GM19468 (cell line): ENCODE measurements at regions not wholly inside any gene's neighbourhood (a gene's known extent, or its start where the extent isn't known, plus 50 kb on each side); places are given as distances from the start of the nearest gene placed in this dataset.

ENCODE experiments used
- ATAC-seq: cut with Tn5 transposase; IDR thresholded peaks from one replicate; pipeline ENCODE4 v1.9.1; 2021; ENCODE audit warnings: mild to moderate bottlenecking, moderate library complexity, moderate number of reproducible peaks; ENCODE audit not compliant: unreplicated experiment; ENCODE audit errors: extremely low read depth

DNA sequence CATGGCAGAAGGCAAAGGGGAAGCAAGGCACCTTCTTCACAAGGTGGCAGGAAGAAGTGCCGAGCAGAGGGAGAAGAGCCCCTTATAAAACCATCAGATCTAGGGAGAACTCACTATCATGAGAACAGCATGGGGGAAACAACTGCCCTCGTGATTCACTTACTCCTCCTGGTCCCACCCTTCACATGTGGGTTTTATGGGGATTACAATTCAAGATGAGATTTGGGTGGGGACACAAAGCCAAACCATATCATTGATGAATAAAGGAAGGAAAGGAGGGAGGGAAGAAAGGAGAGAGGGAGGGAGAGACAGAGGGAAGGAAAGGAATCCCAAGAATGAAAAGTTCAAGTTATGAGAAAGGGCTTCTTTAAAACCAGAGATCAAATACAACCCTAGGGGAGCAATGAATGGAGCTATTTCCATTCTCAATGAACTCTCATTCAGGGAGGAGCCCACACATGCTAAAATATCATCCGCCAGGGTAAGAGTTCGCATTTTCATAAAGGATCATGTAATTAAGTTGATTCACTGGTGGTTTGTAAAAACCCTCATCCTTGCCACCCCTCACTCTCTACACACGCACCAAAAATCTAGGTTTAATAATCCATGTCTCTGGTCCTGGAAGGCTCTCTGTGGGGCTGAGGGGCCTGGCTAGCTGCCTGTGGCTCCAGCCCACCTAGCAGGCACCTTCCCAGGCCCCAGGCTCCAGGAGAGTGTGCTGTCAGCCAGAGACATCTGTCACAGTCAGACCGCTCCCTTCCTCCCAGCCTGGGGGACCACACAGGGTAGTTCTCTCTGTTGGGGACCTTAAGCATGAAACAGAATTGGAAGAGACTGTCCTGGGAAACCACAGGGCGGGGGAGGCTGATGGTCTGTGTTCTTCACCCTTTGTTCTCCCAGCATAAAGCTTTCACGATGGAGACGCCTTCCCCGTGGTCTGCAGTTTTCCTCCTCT is 94.0 kb downstream of the CCDC185 start:
- no peak for ATAC-seq

DNA sequence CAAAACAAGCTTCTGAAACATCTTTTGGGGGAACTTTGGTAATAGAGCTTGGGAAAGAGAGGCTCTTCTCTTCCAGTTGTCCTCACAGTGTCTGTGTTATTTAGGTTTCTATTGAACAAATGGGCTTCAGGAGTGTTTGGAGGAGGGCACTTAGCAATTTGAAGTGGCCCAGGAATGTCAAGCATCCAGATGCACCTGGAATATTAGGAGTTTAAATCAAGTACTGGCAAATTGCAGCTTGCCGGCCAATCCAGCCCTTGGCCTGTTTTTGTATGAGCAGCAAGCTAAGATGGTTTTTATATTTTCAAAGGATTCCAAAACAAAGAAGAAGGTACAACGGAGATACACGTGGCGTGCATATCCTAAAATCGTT is 94.7 kb downstream of the CCDC185 start:
- ATAC-seq = no peak

DNA sequence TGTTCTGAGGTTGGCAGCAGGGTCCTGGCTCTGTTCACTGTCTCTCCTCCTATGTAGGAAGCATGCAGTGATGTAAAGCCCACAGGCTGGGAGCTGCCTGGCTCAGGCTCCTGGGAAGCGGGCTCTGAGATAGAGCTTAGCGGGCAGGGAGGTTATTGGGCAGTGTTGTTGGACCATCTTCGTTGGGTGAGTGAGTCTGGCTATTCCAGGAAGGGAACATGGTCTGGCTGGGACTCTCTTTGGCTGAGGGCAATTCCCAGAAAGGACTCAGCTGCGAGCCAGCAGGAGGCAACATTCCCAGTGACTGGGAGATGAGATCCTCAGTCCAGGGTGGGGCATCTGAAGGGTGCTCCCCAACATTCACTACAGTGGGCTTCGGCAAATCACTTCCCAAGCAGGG is 96.2 kb downstream of the CCDC185 start:
- no peak for ATAC-seq

DNA sequence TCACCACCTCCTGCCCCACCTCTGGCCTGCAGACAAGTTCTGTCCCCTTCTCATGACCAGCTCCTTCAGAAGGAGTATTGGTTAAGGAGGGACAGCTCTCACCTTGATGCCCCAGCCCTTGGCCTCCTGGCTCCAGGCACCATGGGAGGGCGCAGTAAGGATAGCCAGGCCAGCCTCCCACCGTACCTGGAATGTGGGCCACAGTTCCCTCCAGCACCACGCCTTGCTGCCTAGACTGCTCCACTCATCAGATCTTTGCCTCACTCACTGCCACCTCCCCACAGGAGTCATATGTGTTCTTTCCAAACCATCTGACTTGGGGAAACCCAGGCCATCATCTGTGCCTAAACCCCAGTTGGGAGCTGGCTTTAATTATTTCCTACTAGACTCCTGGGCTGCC is 97.0 kb downstream of the CCDC185 start:
- ATAC-seq = no peak
